Uterus (tissue), 3 donors: ENCODE measurements at regions not wholly inside any gene's neighbourhood (a gene's known extent, or its start where the extent isn't known, plus 50 kb on each side); places are given as distances from the start of the nearest gene placed in this dataset.

Source experiments
- DNase-seq, 2 donors: peaks; one replicate each; pipeline ENCODE4 v3.0.0-alpha.2; 2019 to 2020
- H3K27ac ChIP-seq, 2 donors: fragments of 200-600 bp; sonication (generic); 1 replicate in 1 of 2; 2 replicates in 1 of 2; pipeline ENCODE4 v1.5.1; 2016 to 2018
- H3K27me3 ChIP-seq, 2 donors: fragments of 200-600 bp; sonication (generic); one replicate each; pipeline ENCODE4 v1.5.1; 2018 to 2019; ENCODE audit warnings: control low read depth in 1 of 2
- H3K36me3 ChIP-seq, 2 donors: fragments of 200-600 bp; sonication (generic); one replicate each; pipeline ENCODE4 v1.5.1; 2019; ENCODE audit warnings: control low read depth in 1 of 2
- H3K4me1 ChIP-seq, 2 donors: fragments of 200-600 bp; sonication (generic); one replicate each; pipeline ENCODE4 v1.5.1; 2018 to 2019; ENCODE audit warnings: control low read depth in 1 of 2
- H3K4me3 ChIP-seq, 2 donors: fragments of 200-600 bp; sonication (generic); 1 replicate in 1 of 2; 2 replicates in 1 of 2; pipeline ENCODE4 v1.5.1; 2018 to 2019; ENCODE audit warnings: mild to moderate bottlenecking in 1 of 2
- H3K9me3 ChIP-seq, 2 donors: fragments of 200-600 bp; sonication (generic); one replicate each; pipeline ENCODE4 v1.5.1; 2019; ENCODE audit warnings: control low read depth in 1 of 2
- POLR2A ChIP-seq, 2 donors: fragments of 450-650 bp; IDR thresholded peaks; one replicate each; pipeline ENCODE4 v1.6.1; 2016; ENCODE audit warnings: antibody characterized with exemption in 2 of 2, mild to moderate bottlenecking in 1 of 2, moderate library complexity in 1 of 2
- intact Hi-C: fragments of 100-400 bp; cut with DNase I; formaldehyde crosslinking; loops from one replicate; pipeline ENCODE4 v1.15.1; 2023; ENCODE audit warnings: low total_unique reads
- TF ChIP-seq, protein P1 (sequence below), 4 experiments: fragments of 200-600 bp in 2 of 4; fragments of 450-650 bp in 2 of 4; sonication (generic) in 2 of 4; IDR thresholded peaks; one replicate each; pipeline ENCODE4 v1.5.1; 2016 to 2019; ENCODE audit warnings: antibody characterized with exemption in 4 of 4, mild to moderate bottlenecking in 2 of 4, moderate library complexity in 1 of 4
- donor health status: DM: yes; HTN: yes; CAD: no.

DNA sequence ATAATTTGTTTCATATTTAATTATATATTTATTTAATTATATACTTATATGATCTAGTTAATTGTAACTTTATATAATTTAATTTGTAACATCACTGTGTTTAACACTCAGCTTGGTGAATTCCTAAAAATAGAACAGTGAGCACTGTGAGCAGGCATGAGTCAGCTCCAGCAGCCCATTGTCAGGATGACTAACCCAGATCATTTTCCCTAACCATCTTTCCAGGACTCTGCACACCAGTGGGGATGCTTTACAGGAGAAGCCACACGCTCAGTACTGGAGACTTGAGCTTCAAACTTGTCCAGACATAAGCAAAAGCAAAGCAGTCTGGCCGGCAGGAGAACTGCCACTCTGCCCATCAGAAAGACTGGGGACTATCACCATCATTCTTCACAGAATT is 446.2 kb upstream of the TRPC7 start:
- intact Hi-C loops = no loop called here
- no peak overlapping the region for H3K4me3 ChIP-seq
- TF ChIP-seq, protein P1, sequence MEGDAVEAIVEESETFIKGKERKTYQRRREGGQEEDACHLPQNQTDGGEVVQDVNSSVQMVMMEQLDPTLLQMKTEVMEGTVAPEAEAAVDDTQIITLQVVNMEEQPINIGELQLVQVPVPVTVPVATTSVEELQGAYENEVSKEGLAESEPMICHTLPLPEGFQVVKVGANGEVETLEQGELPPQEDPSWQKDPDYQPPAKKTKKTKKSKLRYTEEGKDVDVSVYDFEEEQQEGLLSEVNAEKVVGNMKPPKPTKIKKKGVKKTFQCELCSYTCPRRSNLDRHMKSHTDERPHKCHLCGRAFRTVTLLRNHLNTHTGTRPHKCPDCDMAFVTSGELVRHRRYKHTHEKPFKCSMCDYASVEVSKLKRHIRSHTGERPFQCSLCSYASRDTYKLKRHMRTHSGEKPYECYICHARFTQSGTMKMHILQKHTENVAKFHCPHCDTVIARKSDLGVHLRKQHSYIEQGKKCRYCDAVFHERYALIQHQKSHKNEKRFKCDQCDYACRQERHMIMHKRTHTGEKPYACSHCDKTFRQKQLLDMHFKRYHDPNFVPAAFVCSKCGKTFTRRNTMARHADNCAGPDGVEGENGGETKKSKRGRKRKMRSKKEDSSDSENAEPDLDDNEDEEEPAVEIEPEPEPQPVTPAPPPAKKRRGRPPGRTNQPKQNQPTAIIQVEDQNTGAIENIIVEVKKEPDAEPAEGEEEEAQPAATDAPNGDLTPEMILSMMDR (IDR thresholded peaks at IDR 0.05) = no peak
- TF ChIP-seq POLR2A (IDR thresholded peaks at IDR 0.05) = no peak
- H3K9me3 ChIP-seq = no peaks in the 10 kb centered on the region
- no peaks in the 10 kb centered on the region for H3K36me3 ChIP-seq
- H3K27ac ChIP-seq = no peak overlapping the region
- no peaks in the 10 kb centered on the region for H3K4me1 ChIP-seq
- no peaks in the 10 kb centered on the region for H3K27me3 ChIP-seq
- DNase-seq = no peak

DNA sequence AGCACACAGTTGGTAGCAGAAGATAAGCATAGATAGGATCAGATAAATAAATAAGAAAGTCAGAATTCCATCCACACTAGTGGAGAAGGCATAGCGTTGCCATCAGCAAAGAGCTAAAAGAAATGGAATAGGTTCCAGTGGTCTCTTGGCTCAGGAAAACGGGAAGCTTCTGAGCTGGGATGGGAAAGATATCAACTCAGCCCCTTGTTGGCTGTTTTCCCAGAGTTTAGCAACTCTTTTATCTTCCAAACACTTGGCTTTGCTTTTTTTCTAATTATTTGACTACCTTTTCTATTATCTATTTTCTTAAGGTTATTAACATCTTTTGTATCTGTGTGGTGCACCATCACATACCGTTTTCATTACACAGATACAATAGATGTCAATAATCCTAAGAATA is 445.7 kb upstream of the TRPC7 start:
- intact Hi-C loops = no loop called here
- Histone ChIP-seq H3K4me1 (no peaks in the 10 kb centered on the region), H3K27me3 (no peaks in the 10 kb centered on the region), H3K36me3 (no peaks in the 10 kb centered on the region), H3K4me3 (no peak overlapping the region), H3K9me3 (no peaks in the 10 kb centered on the region), H3K27ac (no peak overlapping the region)
- TF ChIP-seq, protein P1 (IDR thresholded peaks at IDR 0.05) = no peak
- no peak for TF ChIP-seq POLR2A (IDR thresholded peaks at IDR 0.05)
- DNase-seq = no peak

DNA sequence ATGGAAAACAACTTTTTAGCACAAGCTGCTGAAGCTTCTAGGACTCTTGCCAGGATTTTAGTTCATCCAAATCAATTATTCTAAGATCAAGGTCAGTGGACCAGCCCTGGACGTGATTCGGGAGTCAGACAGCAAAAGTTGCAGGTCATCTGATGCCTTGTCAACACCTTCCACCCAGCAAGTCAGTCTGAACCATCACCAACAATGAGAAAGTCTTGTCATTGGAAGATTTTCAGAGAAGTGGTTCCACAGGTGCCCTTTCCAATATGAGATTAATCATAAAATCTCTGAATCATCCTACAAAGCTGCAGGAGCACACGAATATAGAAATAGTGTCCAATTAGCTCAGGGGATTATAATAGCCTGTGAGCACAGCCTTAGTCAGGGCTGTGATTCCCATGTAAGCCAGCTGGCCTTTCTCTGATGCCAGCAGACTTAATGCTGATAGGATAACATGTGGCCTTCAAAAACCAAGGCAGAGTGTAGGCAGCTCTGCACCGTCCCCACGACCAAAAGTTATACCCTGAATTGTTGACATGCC is 445.0 kb upstream of the TRPC7 start:
- H3K27me3 ChIP-seq = no peaks in the 10 kb centered on the region
- no peak overlapping the region for H3K27ac ChIP-seq
- DNase-seq = no peak
- H3K36me3 ChIP-seq = no peaks in the 10 kb centered on the region
- H3K4me1 ChIP-seq = no peaks in the 10 kb centered on the region
- TF ChIP-seq, protein P1 (IDR thresholded peaks at IDR 0.05) = no peak
- no peak overlapping the region for H3K4me3 ChIP-seq
- intact Hi-C loops = no loop called here
- no peaks in the 10 kb centered on the region for H3K9me3 ChIP-seq

DNA sequence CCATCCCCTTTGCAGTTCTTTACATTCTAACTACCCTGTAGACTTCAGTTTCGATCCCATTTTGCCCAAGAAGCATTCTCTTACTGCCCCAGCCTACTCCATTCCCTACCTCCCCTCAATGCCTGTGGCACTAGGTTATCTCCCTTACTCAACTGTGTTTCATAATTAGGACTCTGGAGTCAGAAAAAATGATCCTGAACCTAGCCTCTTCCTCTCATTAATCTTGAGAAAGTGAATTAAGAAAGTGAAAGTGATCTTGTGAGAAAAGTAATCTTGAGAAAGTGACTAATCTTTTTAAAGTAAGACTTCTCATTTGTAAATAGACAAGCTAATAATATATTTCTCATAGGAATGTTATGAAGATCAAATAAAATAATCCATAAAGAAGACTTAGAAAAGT is 444.0 kb upstream of the TRPC7 start:
- Histone ChIP-seq H3K36me3 (no peaks in the 10 kb centered on the region), H3K27ac (no peak overlapping the region), H3K4me3 (no peak overlapping the region), H3K9me3 (no peaks in the 10 kb centered on the region), H3K4me1 (no peaks in the 10 kb centered on the region), H3K27me3 (no peaks in the 10 kb centered on the region)
- DNase-seq = no peak
- TF ChIP-seq, protein P1 (IDR thresholded peaks at IDR 0.05) = no peak
- TF ChIP-seq POLR2A (IDR thresholded peaks at IDR 0.05) = no peak
- intact Hi-C loops = no loop called here

DNA sequence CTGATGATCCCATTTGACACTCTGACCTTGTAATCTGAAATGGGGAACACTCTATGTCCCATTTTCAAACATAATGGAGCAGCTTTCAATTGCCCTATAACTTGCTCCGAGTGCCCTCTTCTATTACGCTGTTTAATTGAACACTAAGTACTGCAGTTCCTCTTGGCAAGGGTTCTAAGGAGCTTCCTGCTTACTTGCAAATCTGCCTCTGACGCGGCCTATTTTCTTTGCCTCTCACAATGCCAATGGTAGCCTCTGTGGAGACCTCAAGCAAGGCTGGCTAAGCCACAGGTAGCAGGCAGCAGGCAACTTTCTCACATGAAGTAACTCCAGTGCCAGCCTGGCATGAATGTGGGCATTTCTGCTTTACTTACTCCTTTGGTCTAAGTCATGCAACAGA is 443.4 kb upstream of the TRPC7 start:
- intact Hi-C loops = no loop called here
- no peak overlapping the region for H3K4me3 ChIP-seq
- no peaks in the 10 kb centered on the region for H3K36me3 ChIP-seq
- no peak for DNase-seq
- H3K27ac ChIP-seq = no peak overlapping the region
- no peaks in the 10 kb centered on the region for H3K9me3 ChIP-seq
- TF ChIP-seq, protein P1 (IDR thresholded peaks at IDR 0.05) = no peak
- no peak for TF ChIP-seq POLR2A (IDR thresholded peaks at IDR 0.05)
- no peaks in the 10 kb centered on the region for H3K4me1 ChIP-seq
- H3K27me3 ChIP-seq = no peaks in the 10 kb centered on the region
